GM12865 (cell line): ENCODE measurements at regions not wholly inside any gene's neighbourhood (a gene's known extent, or its start where the extent isn't known, plus 50 kb on each side); places are given as distances from the start of the nearest gene placed in this dataset.

Experiments
- DNase-seq: peaks from one replicate; pipeline ENCODE4 v3.0.0; 2010; ENCODE audit warnings: low read depth
- H3K4me3 ChIP-seq: 2 replicates; pipeline ENCODE4 v1.5.1; 2011; ENCODE audit warnings: mild to moderate bottlenecking, low read depth, low read length, control low read depth
- CTCF ChIP-seq: IDR thresholded peaks from 2 replicates; pipeline ENCODE4 v1.5.1; 2011; ENCODE audit warnings: low read length, control low read depth, low read depth, inconsistent platforms; ENCODE audit not compliant: insufficient read depth; ENCODE audit errors: missing control alignments

GRCh38 chr21:28828021-28828420 lies 164.7 kb downstream of the LTN1 start:
- TF ChIP-seq CTCF: no peak
- no peak for DNase-seq
- H3K4me3 ChIP-seq: no peak overlapping the region

GRCh38 chr21:28827422-28827821 lies 165.3 kb downstream of the LTN1 start:
- no peak for DNase-seq
- no peak overlapping the region for H3K4me3 ChIP-seq
- TF ChIP-seq CTCF: no peak

DNA sequence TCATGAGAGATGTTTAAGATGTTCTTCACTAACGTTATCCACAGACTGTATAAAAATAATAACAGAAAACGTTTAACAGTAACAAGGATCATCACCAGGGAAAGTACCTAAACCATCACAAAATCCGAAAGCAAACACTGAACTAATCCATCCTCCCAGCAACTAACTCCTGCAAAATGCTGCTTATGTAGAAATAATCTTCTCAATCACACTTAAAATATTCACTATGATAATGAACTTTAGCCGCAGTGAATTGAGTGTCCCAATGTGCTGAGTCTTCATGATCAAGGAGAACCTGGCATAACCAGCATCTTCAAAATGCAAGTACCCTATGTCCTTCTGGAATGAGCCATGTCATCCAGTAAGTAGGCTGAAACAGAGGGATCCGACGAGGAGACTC lies 166.1 kb downstream of the LTN1 start:
- no peak overlapping the region for H3K4me3 ChIP-seq
- TF ChIP-seq CTCF: no peak
- DNase-seq: no peak

DNA sequence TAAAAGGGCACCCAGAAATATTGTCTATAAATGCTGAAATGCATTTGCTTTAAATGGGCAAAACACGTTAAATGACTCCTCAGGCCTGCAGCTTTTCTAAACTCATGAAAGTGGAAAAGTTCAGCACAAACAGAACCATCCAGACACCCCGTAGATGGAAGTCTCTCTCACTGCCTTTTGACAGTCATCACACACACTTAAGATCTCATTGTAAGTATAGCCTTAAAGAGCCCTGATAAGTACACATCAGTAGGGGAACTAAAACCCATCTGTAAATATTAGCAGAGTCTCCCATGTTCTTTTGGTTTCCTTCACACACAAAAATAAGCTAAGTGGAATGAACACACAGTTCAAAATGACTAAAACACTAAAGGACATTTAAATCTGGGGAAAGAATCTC lies 166.7 kb downstream of the LTN1 start:
- no peak for DNase-seq
- TF ChIP-seq CTCF: no peak

DNA sequence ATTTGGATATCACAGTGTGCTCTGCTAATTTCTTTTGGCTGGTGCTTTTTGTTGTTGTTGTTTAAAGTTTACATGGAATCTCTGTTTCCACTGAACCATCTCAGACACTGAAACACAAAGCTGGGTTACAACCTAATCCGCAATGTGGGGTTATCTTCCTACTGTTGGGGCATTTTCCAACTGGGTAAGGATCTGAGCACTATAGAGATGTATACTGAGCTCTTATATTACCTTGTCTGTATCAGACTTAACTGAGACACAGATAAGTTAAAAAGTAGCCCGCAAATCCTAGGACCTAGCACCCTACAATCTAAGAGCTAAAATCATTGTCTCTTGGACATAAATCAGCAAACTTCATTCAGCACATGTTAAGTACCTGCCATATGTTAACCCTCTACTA lies 169.2 kb downstream of the LTN1 start:
- no peak for TF ChIP-seq CTCF
- DNase-seq: no peak
- no peak overlapping the region for H3K4me3 ChIP-seq

More for the DNA sequence above, 166.7 kb downstream of the LTN1 start:
- no peak overlapping the region for H3K4me3 ChIP-seq

- H3K4me3 ChIP-seq: no peak overlapping the region
- TF ChIP-seq CTCF: no peak
- no peak for DNase-seq
Measured at GRCh38 chr21:28822486-28823335, 170.0 kb downstream of the LTN1 start.

- no peak for DNase-seq
- no peak overlapping the region for H3K4me3 ChIP-seq
- TF ChIP-seq CTCF: no peak
Measured at GRCh38 chr21:28822123-28822399, 170.6 kb downstream of the LTN1 start.
